Gastroesophageal sphincter (tissue), 3 donors: ENCODE measurements at regions not wholly inside any gene's neighbourhood (a gene's known extent, or its start where the extent isn't known, plus 50 kb on each side); places are given as distances from the start of the nearest gene placed in this dataset.

ENCODE experiments used
- POLR2A ChIP-seq, 2 donors: fragments of 450-650 bp; IDR thresholded peaks; one replicate each; pipeline ENCODE4 v1.6.1; 2017; ENCODE audit warnings: antibody characterized with exemption in 2 of 2, mild to moderate bottlenecking in 2 of 2, moderate library complexity in 1 of 2
- TF ChIP-seq, protein P1 (sequence below), 4 experiments: fragments of 200-600 bp in 2 of 4; fragments of 450-650 bp in 2 of 4; sonication (generic) in 1 of 4; IDR thresholded peaks; one replicate each; pipeline ENCODE4 v1.5.1; 2017 to 2019; ENCODE audit warnings: antibody characterized with exemption in 4 of 4, mild to moderate bottlenecking in 2 of 4, moderate library complexity in 2 of 4

GRCh38 chr22:22318723-22319465, 74.3 kb downstream of the VPREB1 start:
- TF ChIP-seq POLR2A (IDR thresholded peaks at IDR 0.05), result no peak
- TF ChIP-seq, protein P1, sequence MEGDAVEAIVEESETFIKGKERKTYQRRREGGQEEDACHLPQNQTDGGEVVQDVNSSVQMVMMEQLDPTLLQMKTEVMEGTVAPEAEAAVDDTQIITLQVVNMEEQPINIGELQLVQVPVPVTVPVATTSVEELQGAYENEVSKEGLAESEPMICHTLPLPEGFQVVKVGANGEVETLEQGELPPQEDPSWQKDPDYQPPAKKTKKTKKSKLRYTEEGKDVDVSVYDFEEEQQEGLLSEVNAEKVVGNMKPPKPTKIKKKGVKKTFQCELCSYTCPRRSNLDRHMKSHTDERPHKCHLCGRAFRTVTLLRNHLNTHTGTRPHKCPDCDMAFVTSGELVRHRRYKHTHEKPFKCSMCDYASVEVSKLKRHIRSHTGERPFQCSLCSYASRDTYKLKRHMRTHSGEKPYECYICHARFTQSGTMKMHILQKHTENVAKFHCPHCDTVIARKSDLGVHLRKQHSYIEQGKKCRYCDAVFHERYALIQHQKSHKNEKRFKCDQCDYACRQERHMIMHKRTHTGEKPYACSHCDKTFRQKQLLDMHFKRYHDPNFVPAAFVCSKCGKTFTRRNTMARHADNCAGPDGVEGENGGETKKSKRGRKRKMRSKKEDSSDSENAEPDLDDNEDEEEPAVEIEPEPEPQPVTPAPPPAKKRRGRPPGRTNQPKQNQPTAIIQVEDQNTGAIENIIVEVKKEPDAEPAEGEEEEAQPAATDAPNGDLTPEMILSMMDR (IDR thresholded peaks at IDR 0.05), result no peak
